GM19467 (cell line): ENCODE measurements at regions not wholly inside any gene's neighbourhood (a gene's known extent, or its start where the extent isn't known, plus 50 kb on each side); places are given as distances from the start of the nearest gene placed in this dataset.

Source experiments
- ATAC-seq: cut with Tn5 transposase; IDR thresholded peaks from one replicate; pipeline ENCODE4 v1.9.1; 2021; ENCODE audit warnings: mild to moderate bottlenecking, moderate library complexity; ENCODE audit not compliant: unreplicated experiment

DNA sequence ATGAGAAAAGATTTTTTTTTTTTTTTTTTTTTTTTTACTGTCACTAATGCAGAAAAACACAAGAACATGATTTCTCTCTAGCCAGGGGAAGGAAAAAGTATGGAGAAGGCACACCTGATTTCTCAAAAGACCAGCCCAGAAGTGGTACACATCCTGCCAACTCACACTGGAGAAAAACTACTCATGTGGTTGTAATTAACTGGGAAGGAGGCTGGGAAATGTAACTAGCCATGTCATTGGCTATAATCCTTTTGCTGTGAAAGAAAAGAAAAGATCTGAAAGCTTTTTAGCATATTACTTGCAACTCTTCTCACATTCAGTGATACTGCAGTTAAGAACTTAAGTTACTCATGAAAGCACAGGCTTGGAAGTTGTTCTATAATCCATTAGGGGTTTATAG lies 195.9 kb upstream of the PMFBP1 start:
- no peak for ATAC-seq

DNA sequence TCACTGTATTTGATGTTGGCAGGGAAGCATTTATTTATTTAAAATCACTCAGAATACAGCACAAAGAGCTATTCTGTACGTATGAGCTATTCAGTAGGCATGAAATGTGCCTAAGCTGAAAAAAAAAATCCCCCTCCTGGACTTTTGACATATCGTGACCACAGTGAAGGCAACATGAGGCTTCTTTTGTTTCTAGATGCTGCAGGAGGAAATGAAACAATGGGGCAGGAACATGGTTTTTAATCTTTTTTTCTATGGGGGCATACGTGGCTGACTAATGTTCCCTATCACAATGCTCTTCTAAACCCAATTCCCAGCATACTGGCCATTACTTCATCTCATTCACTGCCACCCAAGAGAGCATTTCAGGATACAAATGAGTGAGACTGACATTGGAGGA lies 191.0 kb upstream of the PMFBP1 start:
- no peak for ATAC-seq

- ATAC-seq, result no peak
These were observed 190.5 kb upstream of the PMFBP1 start for GRCh38 chr16:72362476-72362875.

- no peak for ATAC-seq
These were observed 186.0 kb upstream of the PMFBP1 start for GRCh38 chr16:72357910-72358309.

DNA sequence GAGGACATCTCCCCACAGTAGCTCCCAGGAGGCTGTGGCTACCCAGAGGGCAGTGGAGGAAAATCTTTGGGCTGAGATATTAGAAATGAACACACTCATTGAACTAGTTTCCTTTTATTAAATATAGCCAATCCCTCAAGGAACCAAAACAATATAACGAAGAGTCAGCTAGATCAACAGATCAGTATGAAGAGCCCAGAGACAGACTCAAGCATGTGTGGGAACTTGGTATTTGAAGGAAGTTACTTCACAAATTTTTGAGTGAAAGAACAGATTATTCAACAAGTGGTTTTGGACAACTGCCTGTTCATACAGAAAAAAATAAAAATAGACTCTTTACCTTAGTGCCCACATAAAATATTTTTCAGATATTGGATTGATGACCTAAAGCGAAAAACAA lies 183.6 kb upstream of the PMFBP1 start:
- no peak for ATAC-seq

- no peak for ATAC-seq
These were observed 177.8 kb upstream of the PMFBP1 start for GRCh38 chr16:72349719-72350118.

DNA sequence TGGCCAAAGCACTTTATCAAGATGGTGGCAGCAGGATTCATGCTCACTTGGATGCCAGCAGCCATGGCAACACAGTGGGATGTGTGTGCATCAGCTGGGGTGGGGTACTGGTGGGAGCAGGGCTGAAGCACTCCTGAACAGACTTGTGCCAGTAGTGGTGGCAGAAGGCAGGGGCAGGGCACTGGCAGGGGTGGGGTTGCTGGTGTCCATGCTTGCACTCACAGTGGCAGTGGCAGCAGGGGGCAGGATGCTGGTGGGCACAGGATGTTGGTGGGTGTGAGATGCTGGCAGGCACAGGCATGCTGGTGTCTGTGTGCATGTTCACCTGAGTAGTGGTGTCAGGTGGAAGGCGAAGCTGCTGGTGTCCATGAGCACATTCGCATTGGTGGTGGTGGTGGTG lies 161.0 kb upstream of the PMFBP1 start:
- ATAC-seq, result no peak

DNA sequence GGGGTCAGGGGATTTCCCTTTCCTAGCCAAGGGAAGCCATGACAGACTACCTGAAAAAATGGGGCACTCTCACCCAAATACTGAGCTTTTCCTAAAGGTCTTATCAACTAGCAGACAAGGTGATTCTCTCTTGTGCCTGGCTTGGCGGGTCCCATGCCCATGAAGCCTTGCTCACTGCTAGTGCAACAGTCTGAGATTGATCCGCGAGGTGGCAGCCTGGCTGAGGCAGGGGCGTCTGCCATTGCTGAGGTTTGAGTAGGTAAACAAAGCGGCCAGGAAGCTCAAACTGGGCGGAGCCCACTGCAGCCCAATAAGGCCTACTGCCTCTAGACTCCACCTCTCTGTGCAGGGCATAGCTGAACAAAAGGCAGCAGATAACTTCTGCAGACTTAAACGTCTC lies 152.6 kb upstream of the PMFBP1 start:
- ATAC-seq, result no peak

- ATAC-seq, result no peak
These were observed 145.5 kb upstream of the PMFBP1 start for GRCh38 chr16:72317446-72317845.

DNA sequence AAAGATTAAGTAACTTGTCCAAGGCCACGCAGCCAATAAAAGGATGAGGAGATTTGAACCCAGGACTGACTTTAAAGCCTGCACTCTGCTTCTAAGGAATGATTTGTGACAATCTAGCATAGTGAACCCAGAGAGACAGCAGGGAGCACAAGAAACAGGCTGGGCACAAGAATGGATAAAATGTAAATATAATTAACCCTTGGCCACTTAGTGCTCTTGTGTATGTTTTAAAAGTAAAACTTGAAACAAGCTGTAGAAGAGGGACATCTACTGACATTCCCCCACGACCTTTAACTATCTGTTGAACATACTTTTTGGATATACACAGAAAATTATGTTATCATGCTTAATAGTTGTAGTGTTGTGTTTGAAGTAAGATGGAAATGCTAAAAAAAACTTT lies 141.9 kb upstream of the PMFBP1 start:
- no peak for ATAC-seq

- ATAC-seq, result no peak
These were observed 140.9 kb upstream of the PMFBP1 start for GRCh38 chr16:72312828-72313227.

GRCh38 chr16:72311426-72311825 lies 139.5 kb upstream of the PMFBP1 start:
- no peak for ATAC-seq

GRCh38 chr16:72309001-72309400 lies 137.0 kb upstream of the PMFBP1 start:
- ATAC-seq, result no peak

DNA sequence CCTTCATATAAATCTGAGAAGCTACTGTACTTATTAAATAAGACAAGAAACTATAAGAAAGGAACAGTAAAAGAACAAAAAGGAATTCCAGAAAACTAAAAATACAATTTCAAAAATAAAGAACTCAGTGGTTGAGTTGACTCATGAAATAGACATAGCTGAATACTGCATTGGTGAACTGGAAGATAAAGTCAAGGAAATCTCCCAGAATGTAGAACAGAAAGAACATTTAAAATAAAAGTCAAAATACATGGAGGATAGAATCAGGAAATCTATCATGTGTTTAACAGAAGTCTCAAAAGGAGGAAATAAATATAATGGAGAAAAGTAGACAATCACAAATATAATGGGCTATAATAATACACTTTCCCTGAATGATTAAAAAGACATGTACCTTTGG lies 136.4 kb upstream of the PMFBP1 start:
- no peak for ATAC-seq

GRCh38 chr16:72302332-72302731 lies 130.4 kb upstream of the PMFBP1 start:
- no peak for ATAC-seq

DNA sequence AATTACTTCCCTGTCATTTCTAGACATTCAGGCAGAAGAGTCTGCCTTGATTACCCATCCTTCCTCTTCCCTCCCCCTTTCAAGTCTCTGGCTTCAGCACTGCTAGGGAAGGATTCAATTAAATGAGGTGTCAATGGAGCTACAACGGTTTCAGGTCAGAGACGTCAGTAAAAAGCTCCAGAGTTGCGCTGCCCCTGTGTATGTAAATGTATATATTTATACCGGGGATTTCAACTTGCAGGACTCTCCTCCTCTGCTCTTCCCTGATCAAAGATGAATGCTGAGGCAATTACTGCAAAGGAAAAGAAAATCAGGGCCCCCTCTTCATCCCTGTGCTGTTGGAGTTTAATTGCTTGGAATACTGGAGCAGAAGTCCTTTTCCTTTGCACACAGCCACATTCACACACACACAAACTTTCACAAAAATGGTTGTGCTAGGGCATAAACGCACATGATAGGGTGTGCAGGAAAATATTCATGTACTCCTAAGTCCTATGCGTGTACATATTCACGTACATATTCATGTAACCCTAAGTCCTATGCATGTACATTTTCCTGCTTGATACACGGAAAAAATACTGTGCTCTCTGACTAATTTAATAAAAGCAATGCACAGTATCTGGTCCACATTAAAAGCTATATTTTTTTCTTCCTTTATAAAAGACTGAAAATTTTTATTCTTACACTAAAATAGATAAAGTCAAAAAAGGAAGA lies 129.7 kb upstream of the PMFBP1 start:
- no peak for ATAC-seq

DNA sequence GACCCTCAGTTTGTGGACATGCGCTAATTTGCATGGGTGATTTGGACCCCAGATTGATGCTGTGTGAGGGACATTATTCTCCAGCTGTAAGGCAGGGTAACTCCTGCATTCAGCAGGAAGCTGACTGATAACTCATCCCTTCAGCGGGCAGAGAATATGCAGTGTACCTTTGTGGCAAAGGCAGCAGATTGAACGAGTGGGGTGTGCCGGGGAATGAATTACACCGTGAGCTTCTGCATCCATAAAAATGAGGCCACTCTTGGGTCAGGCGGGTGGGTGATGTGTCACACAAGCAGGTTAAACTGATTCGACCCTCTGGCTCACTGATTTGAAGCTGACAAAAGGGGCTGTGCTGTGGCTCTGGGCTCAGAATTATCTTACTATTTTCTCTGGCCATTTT lies 128.9 kb upstream of the PMFBP1 start:
- ATAC-seq, result no peak

GRCh38 chr16:72299684-72300243 lies 127.8 kb upstream of the PMFBP1 start:
- ATAC-seq, result no peak

- no peak for ATAC-seq
These were observed 127.0 kb upstream of the PMFBP1 start for GRCh38 chr16:72298961-72299360.

DNA sequence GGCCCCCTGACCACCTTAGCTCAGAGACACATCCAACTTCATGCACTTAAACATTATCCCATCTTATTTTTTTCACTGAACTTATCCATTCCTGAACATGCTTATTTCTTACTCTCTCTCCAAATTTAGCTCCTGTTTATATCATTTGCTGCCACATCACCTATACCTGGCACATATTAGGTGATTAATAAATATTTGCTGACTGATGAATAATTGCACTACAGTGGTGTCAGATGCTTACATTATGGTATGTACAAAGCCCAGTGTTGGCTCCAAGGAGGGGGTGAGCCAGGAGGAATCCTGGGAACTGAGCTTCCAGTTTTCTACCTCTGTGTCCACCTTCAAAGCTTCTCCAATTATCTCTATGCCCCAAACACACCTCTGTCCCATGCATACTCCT lies 124.0 kb upstream of the PMFBP1 start:
- ATAC-seq, result no peak

DNA sequence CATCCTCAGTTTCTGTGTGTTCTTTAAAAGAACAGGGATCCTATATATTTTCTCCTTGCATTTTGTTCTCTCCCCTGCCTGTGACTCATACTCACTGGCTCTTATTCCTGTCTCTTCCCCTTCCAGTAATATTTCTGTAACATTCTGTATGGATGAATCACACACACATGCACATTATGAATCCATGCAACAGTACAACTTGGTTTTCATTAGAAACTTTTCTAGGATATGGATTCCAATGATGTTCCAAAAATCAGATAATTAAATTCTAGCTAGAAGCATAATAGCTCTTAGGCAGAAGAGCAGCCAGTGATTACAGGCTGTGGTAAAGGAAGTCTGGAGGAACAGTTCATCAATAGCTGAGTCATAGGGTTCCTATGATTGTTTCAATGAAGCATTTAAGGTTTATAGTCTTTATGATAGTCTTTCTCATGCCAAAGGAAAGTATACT lies 119.6 kb upstream of the PMFBP1 start:
- ATAC-seq, result no peak

DNA sequence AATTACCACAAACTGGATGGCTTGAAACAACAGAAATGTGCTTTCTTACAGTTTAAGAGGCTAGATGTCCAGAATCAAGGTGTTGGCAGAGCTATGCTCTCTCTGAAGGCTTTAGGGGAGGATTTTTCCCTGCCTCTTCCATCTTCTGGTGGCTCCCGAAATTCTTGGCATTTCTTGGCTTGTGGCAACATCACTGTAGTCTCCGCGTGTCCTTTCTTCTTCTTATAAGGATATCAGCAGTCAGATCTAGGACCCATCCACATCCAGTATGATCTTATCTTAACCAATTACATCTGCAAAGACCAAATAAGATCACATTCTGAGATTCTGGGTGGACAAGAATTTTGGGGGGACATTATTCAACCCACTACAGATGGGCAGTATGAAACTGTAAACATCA lies 119.2 kb upstream of the PMFBP1 start:
- no peak for ATAC-seq

DNA sequence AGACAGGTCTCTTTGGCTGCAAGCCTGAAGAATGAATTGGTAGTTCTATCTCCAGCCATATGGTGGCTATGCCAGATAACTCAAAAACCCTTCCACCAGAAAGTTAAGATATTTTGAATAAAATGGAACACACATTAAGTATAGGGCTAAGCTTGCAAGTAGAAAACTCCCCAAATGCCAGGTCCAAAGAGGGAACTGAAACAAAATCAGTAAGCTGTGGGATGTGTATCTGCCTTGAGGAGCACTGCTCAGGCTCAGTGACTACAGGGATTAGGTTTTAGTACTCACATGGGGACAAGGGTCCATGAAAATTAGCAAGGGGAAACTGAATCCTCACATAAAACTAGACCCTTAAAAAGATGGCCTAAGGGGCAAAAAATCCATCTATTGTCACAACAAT lies 115.7 kb upstream of the PMFBP1 start:
- ATAC-seq, result no peak
